ENCODE measurements at regions not wholly inside any gene's neighbourhood (a gene's known extent, or its start where the extent isn't known, plus 50 kb on each side); places are given as distances from the start of the nearest gene placed in this dataset.

- TF ChIP-seq FOXM1 (IDR thresholded peaks at IDR 0.05; ENCODE audit: borderline replicate concordance, low read depth): no peak
- TF ChIP-seq, protein P1, sequence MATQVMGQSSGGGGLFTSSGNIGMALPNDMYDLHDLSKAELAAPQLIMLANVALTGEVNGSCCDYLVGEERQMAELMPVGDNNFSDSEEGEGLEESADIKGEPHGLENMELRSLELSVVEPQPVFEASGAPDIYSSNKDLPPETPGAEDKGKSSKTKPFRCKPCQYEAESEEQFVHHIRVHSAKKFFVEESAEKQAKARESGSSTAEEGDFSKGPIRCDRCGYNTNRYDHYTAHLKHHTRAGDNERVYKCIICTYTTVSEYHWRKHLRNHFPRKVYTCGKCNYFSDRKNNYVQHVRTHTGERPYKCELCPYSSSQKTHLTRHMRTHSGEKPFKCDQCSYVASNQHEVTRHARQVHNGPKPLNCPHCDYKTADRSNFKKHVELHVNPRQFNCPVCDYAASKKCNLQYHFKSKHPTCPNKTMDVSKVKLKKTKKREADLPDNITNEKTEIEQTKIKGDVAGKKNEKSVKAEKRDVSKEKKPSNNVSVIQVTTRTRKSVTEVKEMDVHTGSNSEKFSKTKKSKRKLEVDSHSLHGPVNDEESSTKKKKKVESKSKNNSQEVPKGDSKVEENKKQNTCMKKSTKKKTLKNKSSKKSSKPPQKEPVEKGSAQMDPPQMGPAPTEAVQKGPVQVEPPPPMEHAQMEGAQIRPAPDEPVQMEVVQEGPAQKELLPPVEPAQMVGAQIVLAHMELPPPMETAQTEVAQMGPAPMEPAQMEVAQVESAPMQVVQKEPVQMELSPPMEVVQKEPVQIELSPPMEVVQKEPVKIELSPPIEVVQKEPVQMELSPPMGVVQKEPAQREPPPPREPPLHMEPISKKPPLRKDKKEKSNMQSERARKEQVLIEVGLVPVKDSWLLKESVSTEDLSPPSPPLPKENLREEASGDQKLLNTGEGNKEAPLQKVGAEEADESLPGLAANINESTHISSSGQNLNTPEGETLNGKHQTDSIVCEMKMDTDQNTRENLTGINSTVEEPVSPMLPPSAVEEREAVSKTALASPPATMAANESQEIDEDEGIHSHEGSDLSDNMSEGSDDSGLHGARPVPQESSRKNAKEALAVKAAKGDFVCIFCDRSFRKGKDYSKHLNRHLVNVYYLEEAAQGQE (IDR thresholded peaks at IDR 0.05; ENCODE audit: low read depth): no peak
- TF ChIP-seq TCF12 (IDR thresholded peaks at IDR 0.05; ENCODE audit: low read depth): no peak
- TF ChIP-seq CREB1 (IDR thresholded peaks at IDR 0.05; ENCODE audit: low read depth): no peak
- no peak for TF ChIP-seq EGR1 (IDR thresholded peaks at IDR 0.05)
Observed at GRCh38 chr20:55555075-55555650, 450.2 kb downstream of the CBLN4 start.
